GM12865 (cell line): ENCODE measurements at regions not wholly inside any gene's neighbourhood (a gene's known extent, or its start where the extent isn't known, plus 50 kb on each side); places are given as distances from the start of the nearest gene placed in this dataset.

Source experiments
- DNase-seq: peaks from one replicate; pipeline ENCODE4 v3.0.0; 2010; ENCODE audit warnings: low read depth
- H3K4me3 ChIP-seq: 2 replicates; pipeline ENCODE4 v1.5.1; 2011; ENCODE audit warnings: mild to moderate bottlenecking, low read depth, low read length, control low read depth
- CTCF ChIP-seq: IDR thresholded peaks from 2 replicates; pipeline ENCODE4 v1.5.1; 2011; ENCODE audit warnings: low read length, control low read depth, low read depth, inconsistent platforms; ENCODE audit not compliant: insufficient read depth; ENCODE audit errors: missing control alignments

GRCh38 chr6:81979767-81980166 is 227.3 kb upstream of the TENT5A start:
- no peak overlapping the region for H3K4me3 ChIP-seq
- TF ChIP-seq CTCF = no peak
- no peak for DNase-seq

GRCh38 chr6:81979329-81979728 is 226.8 kb upstream of the TENT5A start:
- no peak for TF ChIP-seq CTCF
- no peak overlapping the region for H3K4me3 ChIP-seq
- no peak for DNase-seq

- no peak overlapping the region for H3K4me3 ChIP-seq
- no peak for TF ChIP-seq CTCF
- no peak for DNase-seq
Observed at GRCh38 chr6:81978230-81978629, 225.7 kb upstream of the TENT5A start.

- no peak overlapping the region for H3K4me3 ChIP-seq
- DNase-seq = no peak
- TF ChIP-seq CTCF = no peak
Observed at GRCh38 chr6:81977486-81977885, 225.0 kb upstream of the TENT5A start.

GRCh38 chr6:81969814-81970213 is 217.3 kb upstream of the TENT5A start:
- no peak for DNase-seq
- TF ChIP-seq CTCF = no peak
- H3K4me3 ChIP-seq = no peak overlapping the region

- no peak for DNase-seq
- H3K4me3 ChIP-seq = no peak overlapping the region
- no peak for TF ChIP-seq CTCF
Observed at GRCh38 chr6:81969011-81969410, 216.5 kb upstream of the TENT5A start.

GRCh38 chr6:81966968-81967367 is 214.5 kb upstream of the TENT5A start:
- TF ChIP-seq CTCF = no peak
- no peak for DNase-seq

More at GRCh38 chr6:81966968-81967367, 214.5 kb upstream of the TENT5A start:
- H3K4me3 ChIP-seq = no peak overlapping the region
